GM23248 (cell line): ENCODE measurements at regions not wholly inside any gene's neighbourhood (a gene's known extent, or its start where the extent isn't known, plus 50 kb on each side); places are given as distances from the start of the nearest gene placed in this dataset.

ENCODE experiments used
- DNase-seq: peaks from one replicate; pipeline ENCODE4 v3.0.0-alpha.2; 2015
- H2AFZ ChIP-seq: fragments of 200-600 bp; sonication (generic); 2 replicates; pipeline ENCODE4 v1.6.1; 2016; ENCODE audit warnings: antibody characterized with exemption
- H3F3A ChIP-seq: fragments of 200-600 bp; sonication (generic); 2 replicates; pipeline ENCODE4 v1.6.1; 2016; ENCODE audit warnings: mild to moderate bottlenecking, antibody characterized with exemption, mixed run types; ENCODE audit not compliant: insufficient read depth
- H3K27ac ChIP-seq: fragments of 200-600 bp; sonication (generic); 2 replicates; pipeline ENCODE4 v1.5.1; 2016; ENCODE audit warnings: mild to moderate bottlenecking
- H3K27me3 ChIP-seq: fragments of 200-600 bp; sonication (generic); replicated peaks from 2 replicates; pipeline ENCODE4 v1.6.1; 2016; ENCODE audit warnings: mild to moderate bottlenecking; ENCODE audit not compliant: insufficient read depth
- H3K36me3 ChIP-seq: fragments of 200-600 bp; sonication (generic); 2 replicates; pipeline ENCODE4 v1.6.1; 2016; ENCODE audit warnings: low read depth, mild to moderate bottlenecking
- H3K4me1 ChIP-seq: fragments of 200-600 bp; sonication (generic); 2 replicates; pipeline ENCODE4 v1.6.1; 2016; ENCODE audit warnings: mild to moderate bottlenecking; ENCODE audit not compliant: insufficient read depth
- H3K4me2 ChIP-seq: fragments of 200-600 bp; sonication (generic); one replicate; pipeline ENCODE4 v1.6.1; 2016; ENCODE audit warnings: mild to moderate bottlenecking; ENCODE audit not compliant: unreplicated experiment
- H3K4me3 ChIP-seq: fragments of 200-600 bp; sonication (generic); 2 replicates; pipeline ENCODE4 v1.5.1; 2016; ENCODE audit warnings: mild to moderate bottlenecking
- H3K79me2 ChIP-seq: fragments of 200-600 bp; sonication (generic); 2 replicates; pipeline ENCODE4 v1.6.1; 2016; ENCODE audit warnings: mild to moderate bottlenecking; ENCODE audit not compliant: insufficient read depth
- H3K9ac ChIP-seq: fragments of 200-600 bp; sonication (generic); 2 replicates; pipeline ENCODE4 v1.6.1; 2016; ENCODE audit warnings: mild to moderate bottlenecking
- H3K9me2 ChIP-seq: fragments of 200-600 bp; sonication (generic); 2 replicates; pipeline ENCODE4 v1.6.1; 2016; ENCODE audit warnings: mixed run types, mild to moderate bottlenecking, moderate library complexity; ENCODE audit not compliant: insufficient read depth
- H3K9me3 ChIP-seq: fragments of 200-600 bp; sonication (generic); one replicate; pipeline ENCODE4 v1.6.1; 2017; ENCODE audit warnings: low read depth
- H4K20me1 ChIP-seq: fragments of 200-600 bp; sonication (generic); 2 replicates; pipeline ENCODE4 v1.6.0; 2016; ENCODE audit not compliant: insufficient read depth
- EZH2 ChIP-seq: fragments of 200-600 bp; sonication (generic); IDR thresholded peaks from 2 replicates; pipeline ENCODE4 v1.6.1; 2018; ENCODE audit warnings: antibody characterized with exemption, mild to moderate bottlenecking; ENCODE audit not compliant: insufficient read depth, poor library complexity, severe bottlenecking
- EZH2phosphoT487 ChIP-seq: fragments of 200-600 bp; sonication (generic); IDR thresholded peaks from 2 replicates; pipeline ENCODE4 v1.6.1; 2018; ENCODE audit warnings: antibody characterized with exemption, moderate library complexity, mild to moderate bottlenecking, low read depth; ENCODE audit not compliant: insufficient read depth
- WGBS, 2 experiments: methylation state at CpG; one replicate each; pipeline ENCODE4 v1.1.6; 2015 to 2017; ENCODE audit warnings: low lambda C conversion rate in 2 of 2, low coverage in 1 of 2; ENCODE audit errors: missing lambda C conversion rate in 2 of 2; 5-methylcytosine and 5-hydroxymethylcytosine counted together
- in situ Hi-C: fragments of 300-500 bp; cut with MboI; formaldehyde crosslinking; loops from 2 replicates; pipeline ENCODE4 v1.15.0; 2020

DNA sequence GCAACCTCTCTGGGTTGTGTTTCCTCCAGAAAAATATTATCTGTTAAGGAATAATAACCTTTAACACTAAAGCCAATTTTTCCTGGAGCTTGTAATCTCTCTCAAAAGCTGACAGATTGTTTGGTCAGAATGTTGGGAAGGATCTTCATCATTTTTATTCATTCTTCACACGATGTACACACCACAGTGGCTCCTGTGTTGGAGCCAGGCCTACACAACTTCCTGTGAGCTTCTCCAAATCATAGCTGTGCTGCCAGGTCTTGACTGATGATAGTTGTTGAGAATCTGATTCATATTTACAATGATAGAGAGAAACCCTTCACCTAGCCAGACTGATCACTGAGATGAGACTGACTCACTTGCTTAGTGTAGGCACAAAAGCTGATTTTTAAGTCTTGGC lies 151.0 kb upstream of the ROBO2 start:
- H3K9me3 ChIP-seq: no peaks in the 10 kb centered on the region
- no peak overlapping the region for H3K4me3 ChIP-seq
- no peaks in the 10 kb centered on the region for H3K79me2 ChIP-seq
- H3F3A ChIP-seq: no peaks in the 10 kb centered on the region
- no peaks in the 10 kb centered on the region for H3K4me1 ChIP-seq
- H3K27ac ChIP-seq: no peak overlapping the region
- no peak overlapping the region for H2AFZ ChIP-seq
- no peaks in the 10 kb centered on the region for H3K9me2 ChIP-seq
- WGBS, 2 experiments: 3 to 13% methylated on average over 1 of the region's 1 CpG
- H3K27me3 ChIP-seq: no peaks in the 10 kb centered on the region
- no peak overlapping the region for H3K4me2 ChIP-seq
- DNase-seq: no peak
- in situ Hi-C loops: no loop called here
- no peaks in the 10 kb centered on the region for H3K36me3 ChIP-seq
- TF ChIP-seq EZH2phosphoT487 (no peak), EZH2 (no peak)
- H3K9ac ChIP-seq: no peak overlapping the region
- no peaks in the 10 kb centered on the region for H4K20me1 ChIP-seq

DNA sequence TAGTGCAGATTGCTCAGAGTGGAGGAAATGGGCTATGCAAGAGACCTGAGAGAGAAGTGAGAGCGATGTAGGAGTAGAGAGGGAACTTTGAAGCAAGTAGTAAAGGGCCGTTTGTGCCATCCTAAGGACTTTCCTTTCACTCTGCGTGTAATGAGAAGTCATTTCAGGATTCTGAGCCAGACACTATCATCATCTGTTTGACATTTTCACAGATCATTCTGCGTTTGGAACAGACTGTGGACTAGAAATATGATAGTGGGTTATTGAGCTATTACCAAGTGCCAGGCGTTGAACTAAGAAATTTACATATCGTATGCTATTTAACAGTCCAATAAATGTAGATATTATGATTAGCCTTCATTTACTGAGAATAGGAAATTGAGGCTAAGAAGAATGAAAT lies 150.0 kb upstream of the ROBO2 start:
- Histone ChIP-seq H4K20me1 (no peaks in the 10 kb centered on the region), H3K4me1 (no peaks in the 10 kb centered on the region), H3K4me2 (no peak overlapping the region), H3K27ac (no peak overlapping the region), H3K9me3 (no peaks in the 10 kb centered on the region), H3K9ac (no peak overlapping the region), H3K79me2 (no peaks in the 10 kb centered on the region), H3K4me3 (no peak overlapping the region), H3K27me3 (no peaks in the 10 kb centered on the region), H2AFZ (no peak overlapping the region), H3K9me2 (no peaks in the 10 kb centered on the region), H3F3A (no peaks in the 10 kb centered on the region), H3K36me3 (no peaks in the 10 kb centered on the region)
- WGBS, 2 experiments: 25 to 28% methylated on average over 6 of the region's 6 CpGs
- TF ChIP-seq EZH2 (no peak), EZH2phosphoT487 (no peak)
- DNase-seq: no peak
- in situ Hi-C loops: no loop called here

DNA sequence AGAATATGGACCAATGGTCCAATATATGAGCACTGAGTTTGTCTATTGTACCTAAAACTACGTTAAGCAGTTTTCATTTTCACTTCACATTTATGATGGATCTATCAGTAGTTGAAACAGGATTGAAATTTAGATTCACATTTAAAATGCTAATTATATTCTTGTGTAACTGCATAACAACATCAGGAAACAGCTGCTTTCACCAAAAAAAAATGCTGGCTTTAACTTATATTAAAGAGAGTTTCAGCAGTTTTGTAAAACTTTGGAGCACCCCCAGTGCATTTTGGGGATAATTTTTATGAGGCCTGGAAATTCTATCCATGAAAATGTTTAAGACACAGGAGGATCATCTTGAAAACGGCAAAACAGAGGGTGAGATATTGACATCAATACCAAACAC lies 142.8 kb upstream of the ROBO2 start:
- no peak overlapping the region for H3K4me2 ChIP-seq

DNA sequence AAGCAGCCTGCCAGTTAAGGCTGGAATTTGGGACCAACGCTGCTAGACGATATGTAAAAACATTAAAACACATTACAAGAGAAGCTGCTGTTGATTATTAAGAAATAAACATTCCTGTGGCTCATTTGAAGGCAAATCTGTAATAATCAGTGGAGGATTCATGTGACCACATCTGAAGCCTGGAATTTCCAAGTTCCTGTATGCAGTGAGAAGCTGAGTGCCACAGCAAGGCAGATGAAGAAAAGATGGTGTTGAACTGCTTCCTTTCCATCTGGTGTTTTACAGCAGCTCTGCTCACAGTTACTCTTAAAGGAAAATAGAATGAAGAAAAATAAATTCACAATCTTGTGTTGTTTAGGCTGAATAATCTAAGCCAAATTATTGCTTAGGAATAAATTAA lies 139.3 kb upstream of the ROBO2 start:
- no peaks in the 10 kb centered on the region for H3K27me3 ChIP-seq
- TF ChIP-seq EZH2: no peak
- TF ChIP-seq EZH2phosphoT487: no peak
- H3K79me2 ChIP-seq: no peaks in the 10 kb centered on the region
- in situ Hi-C loops: no loop called here
- no peak for DNase-seq
- H3K4me1 ChIP-seq: no peaks in the 10 kb centered on the region
- no peaks in the 10 kb centered on the region for H4K20me1 ChIP-seq
- no peak overlapping the region for H3K9ac ChIP-seq
- no peak overlapping the region for H3K27ac ChIP-seq
- no peak overlapping the region for H3K4me3 ChIP-seq
- no peaks in the 10 kb centered on the region for H3K9me2 ChIP-seq
- whole genome bisulfite sequencing, 2 experiments: 2 to 6% methylated on average over 2 of the region's 2 CpGs
- no peaks in the 10 kb centered on the region for H3K36me3 ChIP-seq
- H3K9me3 ChIP-seq: no peaks in the 10 kb centered on the region
- H3K4me2 ChIP-seq: no peak overlapping the region
- no peak overlapping the region for H2AFZ ChIP-seq
- H3F3A ChIP-seq: no peaks in the 10 kb centered on the region

More for the DNA sequence above, 142.8 kb upstream of the ROBO2 start:
- Histone ChIP-seq H3K9ac (no peak overlapping the region), H3K27ac (no peak overlapping the region), H3K9me3 (no peaks in the 10 kb centered on the region), H3K27me3 (no peaks in the 10 kb centered on the region), H3K4me3 (no peak overlapping the region), H3K9me2 (no peaks in the 10 kb centered on the region), H3F3A (no peaks in the 10 kb centered on the region), H2AFZ (no peak overlapping the region), H3K4me1 (no peaks in the 10 kb centered on the region), H3K36me3 (no peaks in the 10 kb centered on the region), H3K79me2 (no peaks in the 10 kb centered on the region), H4K20me1 (no peaks in the 10 kb centered on the region)
- 40 to 41% methylated on average over 2 of the region's 2 CpGs for WGBS, 2 experiments
- TF ChIP-seq EZH2 (no peak), EZH2phosphoT487 (no peak)
- DNase-seq: no peak
- in situ Hi-C loops: no loop called here

DNA sequence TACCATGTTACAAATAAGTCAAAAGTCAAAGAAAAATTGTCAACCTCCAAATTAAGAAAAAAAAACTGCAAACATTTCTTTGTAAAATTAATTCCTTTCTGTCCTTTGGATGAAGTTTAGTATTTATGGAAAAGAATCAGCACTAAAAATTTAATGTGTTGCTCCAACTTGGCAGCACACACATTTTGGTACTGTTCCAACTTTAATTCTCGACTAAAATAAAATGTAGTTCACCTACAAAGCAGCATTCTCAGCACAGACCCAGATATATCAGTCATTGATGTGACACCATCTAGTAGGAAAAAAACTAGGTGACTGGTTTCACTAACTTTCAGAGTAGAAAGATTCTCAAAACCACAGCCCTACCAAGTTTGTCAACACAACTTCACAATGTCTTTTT lies 131.7 kb upstream of the ROBO2 start:
- WGBS, 2 experiments: 2 to 3% methylated on average over 1 of the region's 1 CpG
- no peaks in the 10 kb centered on the region for H3K4me1 ChIP-seq
- no peaks in the 10 kb centered on the region for H4K20me1 ChIP-seq
- no peak overlapping the region for H3K4me2 ChIP-seq
- no peaks in the 10 kb centered on the region for H3K9me3 ChIP-seq
- H3K4me3 ChIP-seq: no peak overlapping the region
- no peak overlapping the region for H3K27ac ChIP-seq
- in situ Hi-C loops: no loop called here
- H3K9me2 ChIP-seq: no peaks in the 10 kb centered on the region
- no peak for DNase-seq
- H3K27me3 ChIP-seq: no peaks in the 10 kb centered on the region
- no peaks in the 10 kb centered on the region for H3K79me2 ChIP-seq
- no peaks in the 10 kb centered on the region for H3K36me3 ChIP-seq
- no peak overlapping the region for H2AFZ ChIP-seq
- TF ChIP-seq EZH2phosphoT487 (no peak), EZH2 (no peak)
- H3F3A ChIP-seq: no peaks in the 10 kb centered on the region
- no peak overlapping the region for H3K9ac ChIP-seq
